Natural killer cell treated with Interleukin-12 subunit alpha and Interleukin-12 subunit beta and Interleukin-15 and Interleukin-18, amount 100 ng/mL, for 72 hours (primary cell): ENCODE measurements at regions not wholly inside any gene's neighbourhood (a gene's known extent, or its start where the extent isn't known, plus 50 kb on each side); places are given as distances from the start of the nearest gene placed in this dataset.

Experiments
- ATAC-seq, 2 donors: fragments of 150-1000 bp; cut with Tn5 transposase in 1 of 2; sonication (Bioruptor Pico), chemical (Tn5 transposase) in 1 of 2; 2 replicates each; pipeline ENCODE4 v1.10.0; 2021
- DNase-seq: peaks from one replicate; pipeline ENCODE4 v3.0.0; 2022; ENCODE audit warnings: low spot score
- H3K27ac Mint-ChIP-seq, 2 donors: 1 replicate in 1 of 2; 2 replicates in 1 of 2; pipeline ENCODE4 v1.8.0; 2022; ENCODE audit warnings: mixed read lengths in 2 of 2, mild to moderate bottlenecking in 1 of 2, moderate library complexity in 1 of 2
- H3K27me3 Mint-ChIP-seq, 2 donors: 1 replicate in 1 of 2; 2 replicates in 1 of 2; pipeline ENCODE4 v1.8.0; 2022; ENCODE audit warnings: mixed read lengths in 2 of 2
- H3K36me3 Mint-ChIP-seq: one replicate; pipeline ENCODE4 v1.8.0; 2022; ENCODE audit warnings: mixed read lengths
- H3K4me1 Mint-ChIP-seq, 2 donors: 1 replicate in 1 of 2; 2 replicates in 1 of 2; pipeline ENCODE4 v1.8.0; 2022; ENCODE audit warnings: low read depth in 2 of 2, mixed read lengths in 2 of 2, mild to moderate bottlenecking in 1 of 2
- H3K4me3 Mint-ChIP-seq: one replicate; pipeline ENCODE4 v1.8.0; 2022; ENCODE audit warnings: mixed read lengths
- H3K9me3 Mint-ChIP-seq: 2 replicates; pipeline ENCODE4 v1.8.0; 2022; ENCODE audit warnings: mixed read lengths

DNA sequence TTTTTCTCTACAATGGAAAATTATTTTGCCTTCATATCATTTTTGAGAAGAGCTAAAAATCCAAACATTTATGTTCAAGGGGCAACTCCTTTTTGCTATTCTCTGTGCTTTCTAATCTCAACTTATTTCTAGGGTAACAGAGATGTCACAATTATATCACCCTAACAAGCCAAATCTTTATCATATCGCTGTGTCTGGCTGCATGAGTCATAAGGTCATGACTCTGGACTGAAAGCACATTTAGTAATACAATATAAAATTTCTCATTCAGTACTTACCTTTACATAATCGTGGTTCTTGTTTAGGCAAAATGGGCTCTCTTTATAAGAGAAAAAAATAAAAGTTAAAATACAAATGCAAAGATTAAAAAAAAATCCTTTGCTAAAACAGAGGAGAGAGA lies 326.0 kb downstream of the CASP12 start:
- DNase-seq: no peak
- H3K4me3 Mint-ChIP-seq: no peak overlapping the region

DNA sequence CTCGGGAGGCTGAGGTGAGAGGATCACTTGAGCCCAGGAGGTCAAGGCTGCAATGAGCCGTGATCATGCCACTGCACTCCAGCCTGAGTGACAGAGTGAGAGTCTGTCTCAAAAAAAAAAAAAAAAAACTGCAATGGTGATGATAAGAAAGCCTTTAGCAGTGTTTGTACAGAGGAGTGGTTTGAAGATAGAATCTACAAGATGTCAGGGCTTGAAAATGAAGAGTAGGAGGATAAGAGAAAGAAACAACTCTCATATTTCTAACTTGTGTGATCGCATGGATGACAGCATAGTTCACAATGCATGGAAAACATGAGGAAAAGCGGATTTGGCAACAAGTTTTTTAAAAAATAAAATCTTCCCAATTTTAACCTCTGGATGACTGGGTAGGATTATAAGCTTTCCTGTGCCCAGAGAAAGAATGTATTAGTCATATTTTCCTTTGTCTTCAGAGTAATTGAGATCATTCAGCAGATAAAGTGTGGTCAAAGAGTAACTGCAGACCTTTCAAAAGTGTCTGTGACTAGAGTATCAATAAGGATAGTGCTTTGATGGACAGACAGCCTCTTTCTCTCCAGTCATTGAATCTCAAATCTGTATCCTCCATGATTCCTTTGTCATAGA lies 328.1 kb downstream of the CASP12 start:
- Mint-ChIP-seq H3K4me1 (peaks cover 0 to 5% of the 10 kb centered on the region in 2 donors), H3K36me3 (peaks cover 10% of the 10 kb centered on the region), H3K9me3 (no peaks in the 10 kb centered on the region), H3K4me3 (no peak overlapping the region), H3K27ac (no peak overlapping the region), H3K27me3 (peaks cover 0 to 7% of the 10 kb centered on the region in 2 donors)
- DNase-seq (no peak), ATAC-seq (no peak)

More for the DNA sequence above, 326.0 kb downstream of the CASP12 start:
- Mint-ChIP-seq H3K9me3 (no peaks in the 10 kb centered on the region), H3K36me3 (peaks cover 5% of the 10 kb centered on the region), H3K4me1 (no peaks in the 10 kb centered on the region), H3K27me3 (peaks cover 0 to 7% of the 10 kb centered on the region in 2 donors), H3K27ac (no peak overlapping the region)
- ATAC-seq: no peak

DNA sequence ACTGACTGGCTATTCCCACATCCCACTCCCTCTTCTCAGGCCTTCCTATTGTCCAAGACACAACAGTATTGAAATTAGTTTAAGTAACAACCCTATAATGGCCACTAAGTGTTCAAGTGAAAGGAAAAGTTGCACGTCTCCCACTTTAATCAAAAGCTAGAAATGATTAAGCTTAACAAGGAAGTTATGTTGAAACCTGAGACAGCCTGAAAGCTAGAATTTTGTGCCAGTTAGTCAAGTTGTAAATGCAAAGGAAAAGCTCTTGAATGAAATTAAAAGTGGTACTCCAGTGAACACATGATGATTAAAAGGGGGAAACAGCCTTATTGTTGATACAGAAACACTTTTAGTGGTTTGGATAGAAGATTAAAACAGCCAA lies 332.7 kb downstream of the CASP12 start:
- no peaks in the 10 kb centered on the region for H3K9me3 Mint-ChIP-seq
- DNase-seq (no peak), ATAC-seq (no peak)
- peaks cover 0 to 5% of the 10 kb centered on the region in 2 donors for H3K4me1 Mint-ChIP-seq
- no peak overlapping the region for H3K4me3 Mint-ChIP-seq
- H3K36me3 Mint-ChIP-seq: peaks cover 6% of the 10 kb centered on the region
- no peak overlapping the region for H3K27ac Mint-ChIP-seq
- no peaks in the 10 kb centered on the region for H3K27me3 Mint-ChIP-seq

DNA sequence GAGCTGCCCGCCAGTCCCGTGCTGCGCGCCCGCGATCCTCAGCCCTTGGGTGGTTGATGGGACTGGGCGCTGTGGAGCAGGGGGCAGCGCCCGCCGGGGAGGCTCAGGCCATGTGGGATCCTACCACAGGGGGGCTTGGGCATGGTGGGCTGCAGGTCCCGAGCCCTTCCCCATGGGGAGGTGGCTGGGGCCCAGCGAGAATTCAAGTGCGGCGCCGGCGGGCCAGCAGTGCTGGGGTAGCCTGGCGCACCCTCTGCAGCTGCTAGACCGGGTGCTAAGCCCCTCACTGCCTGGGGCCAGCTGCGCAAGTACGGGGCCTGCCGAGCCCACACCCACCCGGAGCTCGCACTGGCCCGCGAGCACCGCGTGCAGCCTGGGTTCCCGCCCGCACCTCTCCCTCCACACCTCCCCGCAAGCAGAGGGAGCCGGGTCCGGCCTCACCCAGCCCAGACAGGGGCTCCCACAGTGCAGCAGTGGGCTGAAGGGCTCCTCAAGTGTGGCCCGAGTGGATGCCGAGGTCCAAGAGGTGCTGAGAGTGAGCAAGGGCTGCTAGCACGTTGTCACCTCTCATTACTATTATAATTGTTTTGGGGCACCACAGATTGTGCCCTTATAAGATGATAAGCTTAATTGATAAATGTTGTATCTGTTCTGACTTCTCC lies 333.2 kb downstream of the CASP12 start:
- H3K27ac Mint-ChIP-seq: no peak overlapping the region
- H3K9me3 Mint-ChIP-seq: no peaks in the 10 kb centered on the region
- peaks cover 0 to 5% of the 10 kb centered on the region in 2 donors for H3K4me1 Mint-ChIP-seq
- no peak for DNase-seq
- peaks cover 0 to 2% of the 10 kb centered on the region in 2 donors for H3K27me3 Mint-ChIP-seq
- ATAC-seq: no peak
- no peak overlapping the region for H3K4me3 Mint-ChIP-seq
- peaks cover 6% of the 10 kb centered on the region for H3K36me3 Mint-ChIP-seq

DNA sequence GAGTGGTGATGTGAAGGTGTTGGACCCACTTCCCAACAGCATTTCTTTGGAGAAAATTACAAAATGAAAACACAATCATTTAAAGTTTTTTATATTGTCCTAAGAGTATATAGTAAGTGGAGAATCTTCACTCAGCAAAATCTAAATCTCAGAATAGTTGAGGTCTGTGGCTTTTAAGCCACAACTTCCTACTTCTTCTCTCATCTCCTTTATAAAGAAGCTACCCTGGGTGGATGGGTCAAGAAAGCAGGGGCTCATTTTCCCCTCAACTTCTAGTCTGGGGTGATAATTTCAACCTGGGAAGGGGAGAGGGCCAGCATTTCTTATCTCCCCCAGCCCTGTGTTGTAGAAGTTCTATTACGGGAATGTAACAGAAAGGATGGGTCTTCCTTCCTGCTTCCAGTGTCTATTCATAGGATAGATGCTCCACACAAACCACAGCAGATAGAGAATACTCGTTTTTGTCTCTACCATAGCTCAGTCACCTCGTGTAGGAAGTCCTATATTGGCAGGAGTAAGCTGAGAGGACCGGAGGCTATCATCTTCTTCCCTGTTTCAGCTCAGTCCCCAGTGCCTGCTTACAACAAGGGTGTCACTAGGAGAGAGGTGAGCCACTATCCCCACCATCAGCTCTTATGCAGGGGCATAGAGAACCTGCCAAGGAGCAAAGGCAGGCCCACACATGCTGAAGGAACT lies 341.5 kb downstream of the CASP12 start:
- no peak for ATAC-seq
- Mint-ChIP-seq H3K36me3 (no peaks in the 10 kb centered on the region), H3K4me1 (no peaks in the 10 kb centered on the region), H3K4me3 (no peak overlapping the region), H3K9me3 (no peaks in the 10 kb centered on the region), H3K27me3 (peaks cover 18 to 29% of the 10 kb centered on the region in 2 donors), H3K27ac (no peak overlapping the region)
- no peak for DNase-seq

DNA sequence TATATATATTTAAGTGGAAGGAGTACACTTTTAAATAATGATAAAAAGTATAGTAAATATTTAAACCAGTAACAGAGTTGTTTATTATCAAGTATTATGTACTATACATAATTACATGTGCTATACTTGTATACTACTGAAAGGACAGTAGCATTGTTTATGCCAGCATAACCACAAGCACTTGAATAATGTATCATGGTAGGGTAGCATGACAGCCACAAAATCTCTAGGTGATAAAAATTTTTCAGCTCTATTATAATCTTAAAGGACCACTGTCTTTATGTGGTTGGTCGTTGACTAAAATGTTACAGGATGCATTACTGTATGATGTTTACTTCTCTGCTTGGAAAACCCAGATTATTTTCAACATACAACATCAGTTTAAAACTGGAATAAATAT lies 349.2 kb downstream of the CASP12 start:
- peaks cover 0 to 9% of the 10 kb centered on the region in 2 donors for H3K4me1 Mint-ChIP-seq
- no peak for ATAC-seq

DNA sequence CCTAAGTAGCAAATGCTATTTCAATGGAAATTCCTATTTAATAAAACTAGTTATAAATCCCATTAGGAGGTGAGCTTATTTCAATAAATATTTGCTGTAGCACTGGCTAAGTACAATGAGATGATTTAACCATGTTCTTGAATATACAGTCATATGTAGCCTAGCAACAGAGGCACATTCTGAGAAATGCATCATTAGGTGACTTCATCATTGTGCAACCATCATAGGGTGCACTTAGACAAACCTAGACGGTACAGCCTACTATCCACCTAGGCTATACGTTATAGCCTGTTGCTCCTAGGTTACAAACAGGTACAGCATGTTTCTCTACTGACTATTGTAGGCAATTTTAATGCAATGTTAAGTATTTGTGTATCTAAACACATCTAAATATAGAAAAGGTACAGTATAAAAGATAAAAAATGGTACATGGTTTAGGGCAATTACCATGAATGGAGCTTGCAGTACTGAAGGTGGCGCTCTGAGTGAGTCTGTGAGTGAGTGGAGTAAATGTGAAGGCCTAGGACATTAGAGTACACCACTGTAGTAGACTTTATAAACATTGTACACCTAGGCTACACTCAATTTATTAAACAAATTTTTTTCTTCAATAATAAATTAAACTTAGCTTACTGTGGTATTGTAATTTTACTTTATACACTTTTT lies 350.1 kb downstream of the CASP12 start:
- DNase-seq (no peak), ATAC-seq (no peak)
- peaks cover 0 to 9% of the 10 kb centered on the region in 2 donors for H3K27me3 Mint-ChIP-seq
- H3K27ac Mint-ChIP-seq: no peak overlapping the region
- H3K4me1 Mint-ChIP-seq: peaks cover 0 to 9% of the 10 kb centered on the region in 2 donors
- no peaks in the 10 kb centered on the region for H3K9me3 Mint-ChIP-seq
- H3K4me3 Mint-ChIP-seq: no peak overlapping the region
- no peaks in the 10 kb centered on the region for H3K36me3 Mint-ChIP-seq

More for the DNA sequence above, 349.2 kb downstream of the CASP12 start:
- Mint-ChIP-seq H3K9me3 (no peaks in the 10 kb centered on the region), H3K4me3 (no peak overlapping the region), H3K27me3 (peaks cover 0 to 9% of the 10 kb centered on the region in 2 donors), H3K36me3 (no peaks in the 10 kb centered on the region), H3K27ac (no peak overlapping the region)
- no peak for DNase-seq

DNA sequence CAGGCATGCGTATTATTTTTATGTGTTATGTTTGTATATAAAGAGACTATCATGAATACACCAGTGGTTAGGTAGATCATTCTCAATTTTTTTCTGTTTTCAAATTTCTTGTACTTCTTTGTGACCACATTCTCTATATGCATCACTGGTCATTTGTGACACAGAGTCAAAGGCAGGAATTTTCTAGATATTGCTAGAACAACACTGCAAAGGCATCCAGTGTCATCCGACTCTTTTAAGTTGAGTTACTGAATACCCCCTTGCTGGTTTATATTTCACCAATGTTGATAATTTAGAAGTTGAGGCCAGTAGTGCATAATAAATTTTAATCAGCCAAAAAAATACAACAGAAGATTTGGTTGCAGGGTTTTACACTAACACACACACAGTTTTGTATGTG lies 351.8 kb downstream of the CASP12 start:
- H3K4me3 Mint-ChIP-seq: no peak overlapping the region
- no peak for DNase-seq
- H3K36me3 Mint-ChIP-seq: no peaks in the 10 kb centered on the region
- H3K27me3 Mint-ChIP-seq: peaks cover 0 to 3% of the 10 kb centered on the region in 2 donors
- H3K4me1 Mint-ChIP-seq: peaks cover 0 to 9% of the 10 kb centered on the region in 2 donors
- no peak overlapping the region for H3K27ac Mint-ChIP-seq
- no peak for ATAC-seq
- no peaks in the 10 kb centered on the region for H3K9me3 Mint-ChIP-seq

DNA sequence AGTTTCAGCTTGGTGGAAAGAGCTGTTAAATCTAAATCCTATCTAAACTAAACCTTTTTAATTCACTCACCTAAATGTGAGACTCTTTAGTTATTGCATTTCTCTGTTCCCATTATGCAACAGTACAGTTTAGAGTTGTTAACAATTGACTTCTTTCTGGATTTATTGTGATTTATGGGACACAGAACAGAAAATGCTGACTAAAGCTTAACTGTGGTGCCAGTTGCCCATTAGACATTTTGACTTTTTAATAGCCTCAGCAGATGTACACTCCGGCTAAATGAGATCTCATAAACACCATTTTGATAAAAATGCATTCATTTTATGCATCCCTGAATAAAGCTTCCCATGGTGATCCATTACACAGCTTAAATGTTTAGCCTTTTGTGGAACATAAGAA lies 356.6 kb downstream of the CASP12 start:
- no peaks in the 10 kb centered on the region for H3K4me1 Mint-ChIP-seq
- no peaks in the 10 kb centered on the region for H3K27me3 Mint-ChIP-seq
- DNase-seq: no peak
- no peaks in the 10 kb centered on the region for H3K36me3 Mint-ChIP-seq
- no peaks in the 10 kb centered on the region for H3K9me3 Mint-ChIP-seq
- no peak for ATAC-seq
- H3K27ac Mint-ChIP-seq: no peak overlapping the region
- H3K4me3 Mint-ChIP-seq: no peak overlapping the region

DNA sequence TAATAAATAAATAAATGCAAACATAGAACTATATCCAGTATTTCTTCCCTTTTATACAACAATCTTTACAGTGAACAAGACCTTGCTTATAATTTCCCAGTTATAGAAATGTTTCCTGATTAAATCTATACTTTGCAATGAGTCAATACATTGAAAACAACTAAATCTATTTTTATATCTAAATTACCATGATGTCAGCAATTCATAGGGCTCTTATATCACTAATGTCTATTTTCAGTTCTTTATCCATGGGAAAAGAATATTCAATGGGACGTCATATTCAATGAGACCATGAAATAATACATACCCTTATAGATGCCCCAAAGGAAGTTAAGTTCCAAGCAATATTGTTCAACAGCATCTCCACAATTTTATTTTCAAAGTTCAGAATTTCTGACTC lies 359.9 kb downstream of the CASP12 start:
- ATAC-seq (no peak), DNase-seq (no peak)
- H3K27me3 Mint-ChIP-seq: no peaks in the 10 kb centered on the region
- no peaks in the 10 kb centered on the region for H3K36me3 Mint-ChIP-seq
- H3K4me1 Mint-ChIP-seq: no peaks in the 10 kb centered on the region
- H3K9me3 Mint-ChIP-seq: no peaks in the 10 kb centered on the region
- no peak overlapping the region for H3K4me3 Mint-ChIP-seq
- no peak overlapping the region for H3K27ac Mint-ChIP-seq

DNA sequence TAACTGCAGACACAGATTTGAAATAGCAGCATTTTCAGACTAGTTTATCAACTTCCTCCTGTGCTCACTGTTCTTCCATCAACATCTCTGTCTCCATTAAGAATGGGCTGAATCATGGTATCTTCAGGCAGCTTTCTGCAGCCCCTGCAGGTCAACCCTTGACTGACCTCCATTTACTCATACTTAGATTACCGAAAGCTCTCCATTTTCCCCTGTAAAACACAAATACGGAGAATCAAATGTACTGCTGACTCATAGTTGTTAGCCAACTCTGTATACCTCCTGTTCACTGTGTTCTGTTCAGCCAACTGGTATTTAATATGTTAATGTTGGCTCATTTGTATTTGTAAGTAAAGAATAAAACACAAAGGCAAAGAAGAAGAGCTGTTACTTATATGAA lies 364.0 kb downstream of the CASP12 start:
- H3K4me1 Mint-ChIP-seq: no peaks in the 10 kb centered on the region
- no peak overlapping the region for H3K27ac Mint-ChIP-seq
- H3K27me3 Mint-ChIP-seq: peaks cover 3 to 7% of the 10 kb centered on the region in 2 donors
- H3K36me3 Mint-ChIP-seq: no peaks in the 10 kb centered on the region
- no peaks in the 10 kb centered on the region for H3K9me3 Mint-ChIP-seq
- ATAC-seq: no peak
- DNase-seq: no peak
- no peak overlapping the region for H3K4me3 Mint-ChIP-seq

DNA sequence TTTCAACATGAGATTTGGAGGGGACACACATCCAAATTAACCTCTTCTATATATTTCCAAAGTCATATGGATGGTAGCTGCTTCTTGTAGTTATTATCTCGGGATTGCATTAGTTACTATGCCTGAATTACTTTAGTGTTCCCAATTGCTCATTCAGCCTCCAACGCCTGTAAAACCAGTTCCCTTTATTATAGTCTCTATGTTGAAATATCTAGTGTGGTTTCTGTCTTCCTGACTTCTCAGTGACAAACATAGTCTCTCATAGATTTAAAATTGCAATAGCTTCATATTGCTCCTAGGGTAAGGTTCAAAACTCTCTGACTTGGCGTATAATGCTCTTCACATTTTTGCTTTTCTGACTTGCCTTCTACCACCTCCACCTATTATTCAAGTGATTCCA lies 366.4 kb downstream of the CASP12 start:
- Mint-ChIP-seq H3K4me1 (no peaks in the 10 kb centered on the region), H3K27ac (no peak overlapping the region), H3K27me3 (peaks cover 11 to 15% of the 10 kb centered on the region in 2 donors), H3K4me3 (no peak overlapping the region), H3K36me3 (no peaks in the 10 kb centered on the region), H3K9me3 (no peaks in the 10 kb centered on the region)
- no peak for ATAC-seq
- DNase-seq: no peak

DNA sequence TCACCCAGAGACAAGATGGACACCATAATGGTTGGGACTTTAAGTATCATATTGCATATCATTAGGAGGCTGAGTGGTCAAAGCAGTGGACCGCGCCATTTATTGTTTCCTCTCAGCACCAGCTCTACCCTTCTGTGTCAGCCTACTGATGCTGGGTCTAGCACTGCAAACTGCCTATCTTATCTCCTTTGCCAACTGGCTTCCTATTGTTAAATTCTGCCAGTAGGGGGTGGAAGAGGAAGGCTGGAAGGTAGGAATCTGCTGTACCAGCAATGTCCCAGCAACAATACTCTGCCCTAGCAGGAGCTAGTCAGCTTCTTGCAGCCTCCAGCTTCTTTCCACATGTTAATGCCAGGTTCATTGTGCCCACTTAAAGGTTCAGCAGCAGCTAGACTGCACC lies 367.1 kb upstream of the PDGFD start:
- Mint-ChIP-seq H3K27me3 (peaks cover 11 to 15% of the 10 kb centered on the region in 2 donors), H3K27ac (no peak overlapping the region), H3K4me1 (no peaks in the 10 kb centered on the region), H3K4me3 (no peak overlapping the region), H3K36me3 (no peaks in the 10 kb centered on the region), H3K9me3 (no peaks in the 10 kb centered on the region)
- no peak for DNase-seq
- ATAC-seq: peak; percentile 45 to 56

DNA sequence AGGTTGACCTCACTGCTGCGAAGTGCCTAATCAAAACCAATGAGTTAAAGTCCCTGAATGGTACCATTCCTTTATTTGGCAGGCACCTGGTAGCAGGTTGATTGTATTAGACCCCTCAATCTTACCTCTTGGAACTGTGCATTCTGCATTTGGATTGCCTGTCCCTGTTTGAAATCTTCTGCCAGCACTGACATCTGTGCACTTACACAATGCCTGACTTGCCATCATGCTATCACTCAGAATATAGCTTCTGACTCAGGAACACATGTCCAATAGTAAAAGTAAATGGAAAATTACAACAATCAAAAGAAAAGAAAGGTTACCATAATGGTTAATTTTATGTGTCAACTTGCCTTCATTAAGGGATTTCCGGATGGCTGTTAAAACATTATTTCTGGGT lies 366.0 kb upstream of the PDGFD start:
- H3K27me3 Mint-ChIP-seq: peaks cover 11 to 15% of the 10 kb centered on the region in 2 donors
- no peaks in the 10 kb centered on the region for H3K36me3 Mint-ChIP-seq
- ATAC-seq: no peak
- H3K9me3 Mint-ChIP-seq: no peaks in the 10 kb centered on the region
- H3K27ac Mint-ChIP-seq: no peak overlapping the region
- DNase-seq: no peak
- H3K4me3 Mint-ChIP-seq: no peak overlapping the region
- H3K4me1 Mint-ChIP-seq: no peaks in the 10 kb centered on the region
